ENCODE measurements at regions not wholly inside any gene's neighbourhood (a gene's known extent, or its start where the extent isn't known, plus 50 kb on each side); places are given as distances from the start of the nearest gene placed in this dataset.

GRCh38 chr2:16328521-16329190 lies 337.0 kb downstream of the CYRIA start:
- no peak for DNase-seq

- DNase-seq = no peak
Measured at GRCh38 chr2:16327326-16327725, 338.3 kb downstream of the CYRIA start.

DNA sequence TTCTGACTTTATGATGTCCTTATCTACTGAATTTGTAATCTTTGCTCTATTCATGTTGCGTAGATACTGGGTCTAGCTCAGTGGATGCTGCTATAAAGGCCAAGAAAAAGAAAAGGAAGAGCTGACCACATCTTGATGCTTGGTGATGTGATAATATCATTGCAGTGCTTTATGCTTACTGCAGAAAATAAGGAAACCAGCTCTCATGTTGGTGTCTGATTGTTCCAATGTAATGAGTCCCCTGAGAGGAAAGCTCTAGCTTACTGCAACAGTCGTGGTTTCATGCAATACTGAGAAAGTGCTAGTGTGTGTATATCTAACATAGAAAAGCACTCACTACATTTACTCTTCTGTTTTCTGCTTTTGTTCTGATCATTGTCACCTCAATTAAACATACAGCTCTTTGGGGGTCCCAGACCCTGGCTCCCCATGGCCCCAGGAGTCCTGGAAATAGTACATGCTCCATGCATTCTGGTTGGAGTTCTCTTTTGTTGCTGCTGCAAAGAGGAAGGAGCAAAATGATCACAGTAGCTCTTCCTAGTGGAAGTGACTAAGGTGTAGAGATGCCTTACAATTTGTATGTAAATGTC lies 338.8 kb downstream of the CYRIA start:
- DNase-seq = no peak

- no peak for DNase-seq
Measured at GRCh38 chr2:16325976-16326510, 339.6 kb downstream of the CYRIA start.

DNA sequence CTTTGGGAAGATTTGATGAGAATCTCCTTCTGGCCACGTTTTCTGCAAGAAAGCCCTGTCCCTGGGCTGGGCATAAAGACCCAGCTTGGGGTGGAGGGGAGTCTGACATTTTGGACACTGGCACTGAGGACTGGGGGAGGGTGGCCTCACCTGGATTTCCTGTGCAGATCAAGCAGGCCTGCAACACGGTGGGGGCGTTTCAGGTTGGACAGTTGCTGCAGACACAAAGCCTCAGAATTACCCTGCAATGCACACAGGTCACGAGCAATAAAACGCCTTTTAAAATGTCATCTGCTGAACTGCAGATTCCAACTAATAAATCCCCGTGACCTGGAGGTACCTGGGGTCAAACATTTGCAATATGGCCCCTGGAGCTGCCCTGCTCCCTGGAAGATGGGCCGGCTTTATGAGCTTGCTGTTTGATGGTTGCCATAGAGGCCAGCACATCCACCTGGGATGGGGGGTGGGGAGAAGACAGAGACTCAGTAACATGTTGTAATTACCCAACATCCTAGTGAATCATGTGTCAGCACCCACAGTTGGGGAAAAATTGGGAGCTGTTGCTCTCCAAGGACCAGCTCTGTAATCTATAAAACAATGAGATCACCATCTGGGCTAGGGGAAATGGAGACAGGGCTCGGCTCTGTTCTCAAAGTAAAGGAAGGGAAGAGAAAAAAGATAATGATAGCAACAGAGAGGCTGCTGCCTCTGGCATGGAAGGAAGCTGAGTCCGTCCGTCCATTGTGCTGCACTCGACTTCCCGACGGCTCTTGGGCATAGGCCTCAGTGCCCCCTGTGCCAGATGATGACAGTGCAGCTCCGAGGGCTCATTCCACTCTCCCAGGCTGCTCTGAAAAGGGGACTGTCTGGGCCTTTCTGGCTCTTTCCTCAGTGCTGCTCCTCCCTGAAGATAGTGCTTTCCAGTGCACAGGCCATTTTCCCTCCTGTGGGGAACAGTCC lies 340.3 kb downstream of the CYRIA start:
- DNase-seq = no peak

DNA sequence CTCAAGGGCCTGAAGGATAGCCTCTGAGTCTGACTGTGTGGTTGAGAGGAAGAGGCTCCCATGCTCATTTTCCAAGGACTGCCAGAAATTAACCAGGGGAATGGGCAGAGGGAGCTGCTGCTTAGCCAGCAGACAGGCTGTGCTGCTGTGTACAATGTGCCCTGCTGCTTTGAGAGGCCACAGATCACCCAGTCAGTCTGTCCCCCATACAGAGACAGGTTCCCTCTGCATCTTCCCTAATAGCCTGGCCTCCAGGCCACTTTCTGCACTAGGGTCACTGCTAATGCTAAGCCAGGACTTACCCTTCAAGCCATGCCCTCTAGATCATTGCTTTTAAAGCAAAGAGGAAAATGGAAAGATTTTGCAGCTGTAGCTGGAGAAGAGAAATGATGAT lies 341.1 kb downstream of the CYRIA start:
- DNase-seq = no peak

GRCh38 chr2:16323551-16324543 lies 341.8 kb downstream of the CYRIA start:
- DNase-seq = no peak

DNA sequence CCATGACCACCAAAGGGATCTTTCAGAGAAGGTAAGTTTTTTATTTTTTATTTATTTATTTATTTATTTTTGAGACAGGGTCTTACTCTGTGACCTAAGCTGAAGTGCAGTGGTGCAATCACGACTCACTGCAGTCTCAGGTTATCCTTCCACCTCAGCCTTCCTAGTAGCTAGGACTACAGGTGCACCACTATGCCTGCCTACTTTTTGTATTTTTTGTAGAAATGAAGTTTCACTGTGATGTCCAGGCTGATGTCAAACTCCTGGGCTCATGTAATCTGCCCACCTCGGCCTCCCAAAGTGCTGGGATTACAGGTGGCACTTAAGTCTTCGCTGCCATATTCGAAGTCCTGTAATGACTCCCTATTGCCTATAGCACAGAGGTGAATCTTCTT lies 342.5 kb downstream of the CYRIA start:
- DNase-seq = no peak

DNA sequence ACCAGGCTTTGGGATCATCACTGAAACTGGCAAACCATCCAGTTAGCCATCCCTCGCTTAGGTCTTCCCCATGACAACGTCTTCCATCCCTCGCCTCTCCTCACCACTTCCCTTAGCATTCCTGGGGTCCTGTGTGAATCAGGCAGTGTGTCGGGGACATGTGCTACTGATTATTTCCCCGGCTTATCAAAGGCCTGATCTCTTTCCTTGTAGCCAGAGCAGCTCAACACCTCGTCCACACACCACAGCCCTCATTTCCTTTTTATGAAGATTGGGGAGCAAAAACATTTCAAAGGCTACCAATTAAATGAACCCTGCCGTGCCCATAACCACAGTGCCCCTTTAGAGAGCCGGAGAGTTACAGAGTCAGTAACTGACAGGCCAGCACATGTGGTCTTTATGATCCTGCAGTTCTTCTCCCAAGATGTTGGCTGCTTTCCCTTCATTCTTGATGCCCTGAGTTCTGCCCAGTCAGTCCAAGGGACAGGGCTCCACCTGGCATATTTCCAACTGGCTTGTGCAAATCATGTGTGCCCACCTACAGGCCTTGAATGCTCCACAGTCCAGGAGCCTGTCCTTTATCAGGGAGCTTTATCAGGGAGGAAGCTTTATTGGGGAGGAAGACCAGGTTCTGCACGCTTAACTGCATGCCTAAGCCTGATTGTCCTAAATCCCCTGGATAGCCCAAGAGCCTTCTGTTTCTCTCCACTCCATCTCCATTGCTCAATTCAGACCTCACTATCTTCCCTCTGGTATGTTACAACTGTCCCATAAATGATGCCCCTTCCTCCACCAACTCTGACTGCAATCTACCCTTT lies 343.1 kb downstream of the CYRIA start:
- DNase-seq = no peak

- DNase-seq = no peak
Measured at GRCh38 chr2:16321872-16322271, 343.8 kb downstream of the CYRIA start.

DNA sequence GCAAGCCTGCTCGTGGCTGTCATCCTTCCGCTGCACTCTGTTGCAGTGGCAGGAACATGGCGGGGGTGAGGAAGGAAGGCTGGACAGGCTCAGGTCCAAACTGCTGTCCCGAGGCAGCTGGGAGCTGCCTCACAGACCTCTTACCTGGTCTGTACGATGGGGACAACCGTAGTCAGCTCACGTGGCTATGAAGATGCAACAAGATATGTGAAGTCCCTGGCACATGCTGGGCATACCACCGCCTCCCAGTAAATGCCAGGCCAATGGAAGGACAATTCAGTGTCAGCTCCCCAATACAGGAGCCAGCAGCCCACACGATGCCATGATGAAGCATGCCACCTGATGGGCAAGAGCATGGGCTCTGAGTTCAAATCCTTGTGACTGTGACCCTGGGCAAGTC lies 344.4 kb downstream of the CYRIA start:
- DNase-seq = no peak

- DNase-seq = no peak
Measured at GRCh38 chr2:16320716-16321115, 344.9 kb downstream of the CYRIA start.

DNA sequence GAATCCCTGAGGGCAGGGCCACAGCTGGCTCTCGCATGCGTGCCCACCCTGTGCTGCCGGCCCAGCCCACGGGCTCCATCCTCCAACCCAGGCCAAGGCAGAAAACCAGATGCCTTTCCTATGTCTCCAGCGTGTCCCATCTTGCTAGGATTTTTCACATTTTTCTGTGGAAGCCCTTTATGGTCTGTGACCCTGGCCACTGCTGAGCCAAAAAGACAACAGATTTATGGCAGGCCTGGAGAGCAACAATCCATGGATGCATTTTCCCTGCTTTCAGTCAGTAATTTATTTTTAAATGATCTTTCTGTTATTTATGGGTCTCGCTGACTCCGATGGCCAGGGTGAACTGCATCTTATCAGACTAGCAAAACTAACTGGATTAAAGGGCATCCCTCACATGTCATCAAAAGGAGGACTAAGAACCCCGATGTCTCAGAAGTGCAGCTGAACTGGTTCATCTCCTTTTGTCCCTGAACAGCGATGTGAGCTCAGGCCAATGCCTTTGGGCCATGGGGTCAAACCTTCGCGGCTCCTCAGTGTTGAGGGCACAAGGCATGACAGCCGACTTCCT lies 346.0 kb downstream of the CYRIA start:
- DNase-seq = no peak

DNA sequence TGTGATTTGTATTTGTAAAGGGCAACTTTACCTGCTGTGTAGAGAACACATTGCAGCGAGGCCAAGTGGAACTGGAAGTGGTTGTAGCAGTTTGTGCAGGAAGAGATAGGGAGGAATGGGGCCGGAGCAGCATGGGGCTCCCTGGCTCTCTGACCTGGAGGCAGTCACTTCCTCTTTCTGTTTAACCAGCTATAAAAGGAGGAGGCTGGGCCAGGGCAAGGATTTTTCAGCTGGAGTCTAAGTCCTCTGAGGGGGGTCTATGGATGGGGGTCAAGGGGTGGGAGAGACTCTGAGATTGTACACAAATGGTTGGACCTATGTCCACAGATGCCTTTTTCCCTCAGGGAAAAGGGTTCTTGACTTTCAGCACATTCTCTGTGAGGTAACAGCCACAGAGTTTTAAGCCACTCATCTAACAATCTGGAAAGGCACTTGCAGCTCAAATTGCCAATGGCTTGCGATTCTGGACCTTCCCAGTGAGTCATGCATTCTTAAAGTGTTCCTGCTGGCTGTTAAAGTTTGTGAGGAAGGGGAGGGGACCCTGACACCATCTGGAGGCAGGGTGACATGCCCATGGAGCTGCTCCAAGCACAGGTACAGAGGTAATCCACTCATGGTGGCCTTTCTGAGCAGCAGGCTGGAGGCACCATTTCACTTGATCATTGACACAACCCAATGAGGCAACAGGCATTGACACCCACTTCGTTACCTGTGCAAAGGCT lies 347.0 kb downstream of the CYRIA start:
- no peak for DNase-seq

- DNase-seq = no peak
Measured at GRCh38 chr2:16318051-16318450, 347.6 kb downstream of the CYRIA start.

GRCh38 chr2:16317211-16317830 lies 348.3 kb downstream of the CYRIA start:
- DNase-seq = no peak

GRCh38 chr2:16316456-16317210 lies 349.0 kb downstream of the CYRIA start:
- DNase-seq = no peak

DNA sequence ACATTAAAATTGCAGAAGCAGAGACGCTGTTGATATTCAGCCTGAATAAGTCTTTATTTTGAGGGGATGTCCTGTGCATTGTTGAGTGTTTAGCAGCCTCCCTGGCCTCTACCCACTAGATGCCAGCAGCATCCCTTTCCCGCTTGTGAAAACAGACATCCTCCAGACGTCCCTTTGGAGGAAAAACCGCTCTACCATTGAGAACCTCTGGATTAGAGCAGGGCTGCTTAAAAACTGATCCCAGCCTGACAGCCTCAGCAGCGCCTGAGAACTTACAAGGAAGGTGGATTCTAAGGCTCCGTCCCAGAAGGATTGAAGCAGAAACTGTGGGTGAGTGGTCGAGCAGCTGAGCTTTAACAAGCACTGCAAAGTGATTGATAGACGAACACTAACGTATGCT lies 349.7 kb downstream of the CYRIA start:
- DNase-seq = no peak

DNA sequence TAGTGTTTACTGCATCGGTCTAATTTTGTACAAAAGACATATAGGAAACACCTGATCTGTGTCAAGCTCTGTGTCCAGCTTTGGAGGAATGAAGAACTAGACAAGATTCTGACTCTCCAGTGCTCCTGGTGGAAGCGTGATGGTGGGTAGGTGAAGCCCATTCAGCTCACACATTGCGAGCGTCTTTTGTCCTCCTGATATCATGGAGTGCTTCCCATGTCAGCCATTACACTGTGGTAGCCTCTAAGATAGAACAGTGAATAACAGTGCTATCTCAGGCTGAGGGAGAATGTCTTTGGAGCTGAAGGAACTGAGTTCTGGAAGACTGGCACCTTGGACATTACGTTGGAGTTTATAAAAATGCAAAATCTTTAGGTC lies 350.2 kb downstream of the CYRIA start:
- DNase-seq = no peak

All from cerebellar nuclear complex (tissue), 1 donor.